Lung (tissue), 11 donors: ENCODE measurements at regions not wholly inside any gene's neighbourhood (a gene's known extent, or its start where the extent isn't known, plus 50 kb on each side); places are given as distances from the start of the nearest gene placed in this dataset.

Source experiments
- ATAC-seq: fragments of 200-7000 bp; cut with Tn5 transposase; one replicate; pipeline ENCODE4 v1.9.1; 2020; ENCODE audit warnings: moderate number of reproducible peaks; ENCODE audit not compliant: insufficient read depth, low FRiP score
- DNase-seq, 3 donors: peaks; one replicate each; pipeline ENCODE4 v3.0.0-alpha.2; 2013 to 2017
- H3K27ac ChIP-seq, 2 donors: one replicate each; pipeline ENCODE4 v1.5.1; 2013; ENCODE audit warnings: mild to moderate bottlenecking in 2 of 2, moderate library complexity in 2 of 2, control low read depth in 1 of 2, inconsistent platforms in 1 of 2, low read depth in 1 of 2, low read length in 1 of 2
- H3K27me3 ChIP-seq, 3 donors: one replicate each; pipeline ENCODE4 v1.5.1; 2013; ENCODE audit warnings: low read length in 2 of 3; ENCODE audit not compliant: control insufficient read depth in 3 of 3, insufficient read depth in 3 of 3
- H3K36me3 ChIP-seq, 4 donors: one replicate each; pipeline ENCODE4 v1.5.1; 2013; ENCODE audit warnings: low read length in 4 of 4, mild to moderate bottlenecking in 1 of 4, moderate library complexity in 1 of 4; ENCODE audit not compliant: control insufficient read depth in 4 of 4, insufficient read depth in 4 of 4
- H3K4me1 ChIP-seq, 5 donors: one replicate each; pipeline ENCODE4 v1.5.1; 2013; ENCODE audit warnings: low read length in 5 of 5, mild to moderate bottlenecking in 2 of 5, moderate library complexity in 1 of 5; ENCODE audit not compliant: control insufficient read depth in 5 of 5, insufficient read depth in 5 of 5
- H3K4me3 ChIP-seq: one replicate; pipeline ENCODE4 v1.5.1; 2013; ENCODE audit warnings: mild to moderate bottlenecking, control low read depth, moderate library complexity
- H3K9ac ChIP-seq, 2 donors: one replicate each; pipeline ENCODE4 v1.5.1; 2013; ENCODE audit warnings: low read length in 2 of 2, control low read depth in 1 of 2; ENCODE audit not compliant: insufficient read depth in 1 of 2
- H3K9me3 ChIP-seq, 4 donors: one replicate each; pipeline ENCODE4 v1.5.1; 2013; ENCODE audit warnings: low read length in 3 of 4, mild to moderate bottlenecking in 1 of 4, moderate library complexity in 1 of 4; ENCODE audit not compliant: control insufficient read depth in 4 of 4, insufficient read depth in 3 of 4
- WGBS, 2 donors: extraction: QIAGEN DNeasy Blood & Tissue Kit; methylation state at CpG; one replicate each; pipeline ENCODE4 v1.1.7; 2013; 5-methylcytosine and 5-hydroxymethylcytosine counted together
- TF ChIP-seq, protein P1 (sequence below): IDR thresholded peaks from 2 replicates; pipeline ENCODE4 v1.5.1; 2012; ENCODE audit warnings: mild to moderate bottlenecking; ENCODE audit errors: control extremely low read depth, extremely low read depth
- donor health status: control.
- donor health status: control.
- donor health status: Bipolar disorder and iron deficiency.
- donor health status: healthy.
- donor health status: DM: yes; HTN: yes; CAD: no.

DNA sequence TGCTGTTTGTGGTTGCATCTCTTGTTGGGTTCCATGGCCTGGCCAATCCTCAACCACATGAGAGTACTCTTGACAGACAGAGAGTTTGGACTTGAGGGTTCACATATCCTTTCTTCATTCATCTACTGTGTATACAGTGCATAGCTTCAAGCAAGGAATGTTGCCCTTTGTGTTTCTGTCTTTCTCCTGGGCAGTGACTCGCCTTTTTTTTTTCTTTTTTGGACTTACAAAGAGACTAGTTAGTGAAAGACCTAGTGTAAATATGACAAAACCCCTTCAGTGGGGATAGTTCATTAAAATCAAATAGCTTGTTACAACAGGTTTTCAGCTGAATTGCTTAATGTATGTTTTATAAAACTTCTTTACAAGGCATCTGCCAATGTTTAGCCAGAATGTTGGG is 290.2 kb downstream of the FGFR2 start:
- WGBS, 2 donors: 79 to 80% methylated on average over 1 of the region's 1 CpG
- Histone ChIP-seq H3K36me3 (no peaks in the 10 kb centered on the region), H3K4me1 (peaks cover 0 to 32% (median 6%) of the 10 kb centered on the region in 5 donors), H3K4me3 (no peak overlapping the region), H3K27ac (no peak overlapping the region), H3K27me3 (no peaks in the 10 kb centered on the region), H3K9ac (no peak overlapping the region), H3K9me3 (peaks cover 0 to 3% (median 0%) of the 10 kb centered on the region in 4 donors)
- DNase-seq: no peak
- ATAC-seq: no peak
- TF ChIP-seq, protein P1, sequence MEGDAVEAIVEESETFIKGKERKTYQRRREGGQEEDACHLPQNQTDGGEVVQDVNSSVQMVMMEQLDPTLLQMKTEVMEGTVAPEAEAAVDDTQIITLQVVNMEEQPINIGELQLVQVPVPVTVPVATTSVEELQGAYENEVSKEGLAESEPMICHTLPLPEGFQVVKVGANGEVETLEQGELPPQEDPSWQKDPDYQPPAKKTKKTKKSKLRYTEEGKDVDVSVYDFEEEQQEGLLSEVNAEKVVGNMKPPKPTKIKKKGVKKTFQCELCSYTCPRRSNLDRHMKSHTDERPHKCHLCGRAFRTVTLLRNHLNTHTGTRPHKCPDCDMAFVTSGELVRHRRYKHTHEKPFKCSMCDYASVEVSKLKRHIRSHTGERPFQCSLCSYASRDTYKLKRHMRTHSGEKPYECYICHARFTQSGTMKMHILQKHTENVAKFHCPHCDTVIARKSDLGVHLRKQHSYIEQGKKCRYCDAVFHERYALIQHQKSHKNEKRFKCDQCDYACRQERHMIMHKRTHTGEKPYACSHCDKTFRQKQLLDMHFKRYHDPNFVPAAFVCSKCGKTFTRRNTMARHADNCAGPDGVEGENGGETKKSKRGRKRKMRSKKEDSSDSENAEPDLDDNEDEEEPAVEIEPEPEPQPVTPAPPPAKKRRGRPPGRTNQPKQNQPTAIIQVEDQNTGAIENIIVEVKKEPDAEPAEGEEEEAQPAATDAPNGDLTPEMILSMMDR: no peak

DNA sequence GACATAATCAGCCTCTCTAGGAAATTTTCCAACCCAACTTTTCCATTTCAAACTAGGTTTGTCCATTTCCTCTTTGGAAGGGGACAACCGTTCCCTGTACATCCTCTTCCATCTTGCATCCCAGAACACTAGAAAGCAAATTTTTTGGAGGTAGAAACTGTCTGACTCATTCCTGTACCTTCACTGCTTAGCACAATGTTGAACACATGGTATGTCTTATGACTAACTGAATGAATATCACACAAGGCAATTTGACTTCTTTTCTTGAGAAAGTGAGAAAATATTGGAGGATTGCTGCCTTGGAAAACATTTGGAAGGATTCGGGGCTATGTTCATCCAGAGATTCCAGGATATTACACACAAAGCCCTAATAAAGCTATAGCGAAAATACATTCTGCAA is 289.1 kb downstream of the FGFR2 start:
- WGBS, 2 donors: 81 to 87% methylated on average over 3 of the region's 3 CpGs
- no peak overlapping the region for H3K9ac ChIP-seq
- H3K4me1 ChIP-seq: peaks cover 0 to 39% (median 10%) of the 10 kb centered on the region in 5 donors
- H3K4me3 ChIP-seq: no peak overlapping the region
- H3K27ac ChIP-seq: no peak overlapping the region
- H3K27me3 ChIP-seq: no peaks in the 10 kb centered on the region
- DNase-seq (no peak), ATAC-seq (no peak)
- peaks cover 0 to 3% (median 0%) of the 10 kb centered on the region in 4 donors for H3K9me3 ChIP-seq
- no peaks in the 10 kb centered on the region for H3K36me3 ChIP-seq
- TF ChIP-seq, protein P1: no peak

DNA sequence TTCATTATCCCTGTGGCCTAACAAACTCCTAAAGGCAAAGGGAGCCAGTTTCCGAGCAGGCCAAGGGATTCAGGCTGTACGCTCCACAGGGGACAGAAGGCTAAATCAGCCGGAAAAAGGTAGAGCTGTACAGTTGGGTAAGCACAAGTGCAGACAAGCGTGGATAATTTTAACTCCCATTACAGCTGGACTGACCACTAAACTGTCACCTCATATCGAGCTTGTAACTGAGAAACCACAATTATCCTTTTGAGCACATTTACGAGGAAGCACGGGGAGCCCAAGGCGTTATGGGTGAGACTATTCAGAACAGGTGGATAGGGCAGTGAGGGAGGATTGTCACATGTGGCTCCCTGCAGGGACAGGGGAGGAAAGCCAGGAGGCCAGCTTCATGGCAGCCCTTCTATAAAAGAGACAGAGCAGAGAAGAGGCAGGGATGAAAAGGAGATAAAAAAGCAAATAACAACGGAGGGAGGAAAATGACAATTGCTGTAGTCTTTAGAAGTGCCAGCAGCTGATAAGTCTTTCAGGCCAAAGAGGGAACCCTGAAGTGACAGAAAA is 288.0 kb downstream of the FGFR2 start:
- DNase-seq (no peak), ATAC-seq (no peak)
- no peak overlapping the region for H3K4me3 ChIP-seq
- H3K27me3 ChIP-seq: no peaks in the 10 kb centered on the region
- TF ChIP-seq, protein P1: no peak
- 52 to 64% methylated on average over 9 of the region's 9 CpGs for WGBS, 2 donors
- no peaks in the 10 kb centered on the region for H3K36me3 ChIP-seq
- no peak overlapping the region for H3K9ac ChIP-seq
- H3K27ac ChIP-seq: no peak overlapping the region
- peaks cover 0 to 3% (median 0%) of the 10 kb centered on the region in 4 donors for H3K9me3 ChIP-seq
- H3K4me1 ChIP-seq: peaks cover 0 to 44% (median 10%) of the 10 kb centered on the region in 5 donors

DNA sequence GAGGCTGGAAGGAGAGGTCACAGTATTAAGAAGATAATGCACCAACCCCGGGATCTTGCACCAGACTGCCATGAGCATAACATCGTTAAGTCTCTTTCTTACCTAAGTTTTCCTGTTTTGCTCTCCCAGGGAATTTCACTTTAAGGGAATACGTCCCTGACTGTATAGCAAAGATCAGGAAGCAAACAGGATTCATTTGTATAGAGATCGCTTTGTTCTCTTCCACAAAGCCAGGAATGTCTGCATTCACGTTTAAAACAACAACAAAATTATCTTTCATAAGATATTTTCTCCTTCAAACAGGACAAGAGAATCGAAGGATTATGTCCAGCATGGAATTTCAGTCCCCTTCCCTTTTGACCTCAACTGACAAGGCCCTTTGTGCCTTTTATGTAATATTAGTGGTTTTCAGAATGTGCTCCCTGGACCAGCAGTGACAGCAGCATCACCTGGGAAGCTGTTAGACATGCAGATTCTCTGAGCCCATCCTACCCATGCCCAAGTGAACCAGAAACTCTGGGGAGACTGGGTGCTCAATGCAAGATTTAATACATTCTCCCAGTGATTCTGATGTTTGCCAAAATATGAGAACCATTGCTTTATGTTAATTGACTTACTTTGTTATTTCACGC is 286.3 kb downstream of the FGFR2 start:
- no peak for ATAC-seq

More for the DNA sequence above, 286.3 kb downstream of the FGFR2 start:
- H3K9me3 ChIP-seq: peaks cover 0 to 3% (median 0%) of the 10 kb centered on the region in 4 donors
- no peaks in the 10 kb centered on the region for H3K27me3 ChIP-seq
- H3K36me3 ChIP-seq: no peaks in the 10 kb centered on the region
- peaks cover 0 to 44% (median 10%) of the 10 kb centered on the region in 5 donors for H3K4me1 ChIP-seq
- TF ChIP-seq, protein P1: no peak
- H3K4me3 ChIP-seq: no peak overlapping the region
- no peak overlapping the region for H3K9ac ChIP-seq
- no peak overlapping the region for H3K27ac ChIP-seq
- DNase-seq: no peak
- 68 to 74% methylated on average over 7 of the region's 7 CpGs for WGBS, 2 donors
